ENCODE measurements at regions not wholly inside any gene's neighbourhood (a gene's known extent, or its start where the extent isn't known, plus 50 kb on each side); places are given as distances from the start of the nearest gene placed in this dataset.

- H3K4me2 ChIP-seq: no peak overlapping the region
- no peaks in the 10 kb centered on the region for H3K4me1 ChIP-seq (ENCODE audit: insufficient read depth)
- Mint-ChIP-seq H3K4me1 (peaks cover 6% of the 10 kb centered on the region; the same call in 2 of the 3 replicates), H3K27me3 (ENCODE audit: insufficient read depth, low read depth, poor library complexity) (no peaks in the 10 kb centered on the region), H3K27ac (no peak overlapping the region), H3K36me3 (ENCODE audit: low read depth) (no peaks in the 10 kb centered on the region), H3K4me3 (no peak overlapping the region), H3K9me3 (no peaks in the 10 kb centered on the region)
- no peaks in the 10 kb centered on the region for H3K79me2 ChIP-seq (replicated peaks; ENCODE audit: insufficient read depth)
- H3K27me3 ChIP-seq (ENCODE audit: insufficient read depth): no peaks in the 10 kb centered on the region
- no peaks in the 10 kb centered on the region for H3F3A ChIP-seq (replicated peaks; ENCODE audit: low read depth)
- no peak for TF ChIP-seq POLR2AphosphoS5 (IDR thresholded peaks at IDR 0.05; ENCODE audit: low read depth)
- H2AFZ ChIP-seq: no peak overlapping the region
- no peak overlapping the region for H3K4me3 ChIP-seq
- H4K20me1 ChIP-seq (replicated peaks; ENCODE audit: insufficient read depth): no peaks in the 10 kb centered on the region
- no peak for DNase-seq (ENCODE audit: low spot score)
- H3K36me3 ChIP-seq (ENCODE audit: insufficient read depth): no peaks in the 10 kb centered on the region
- ATAC-seq: no peak
- H3K27ac ChIP-seq (ENCODE audit: low read depth): no peak overlapping the region
- no peaks in the 10 kb centered on the region for H3K9me2 ChIP-seq (ENCODE audit: insufficient read depth)
These were observed 189.1 kb upstream of the PRSS1 start for GRCh38 chr7:142560166-142560565.

GRCh38 chr7:142557971-142558582 lies 191.2 kb upstream of the PRSS1 start:
- Histone ChIP-seq H2AFZ (no peak overlapping the region), H3K36me3 (ENCODE audit: insufficient read depth) (no peaks in the 10 kb centered on the region), H3K27me3 (ENCODE audit: insufficient read depth) (no peaks in the 10 kb centered on the region), H3F3A (replicated peaks; ENCODE audit: low read depth) (no peaks in the 10 kb centered on the region), H3K4me2 (no peak overlapping the region), H3K4me1 (ENCODE audit: insufficient read depth) (no peaks in the 10 kb centered on the region), H3K4me3 (no peak overlapping the region), H3K9me2 (ENCODE audit: insufficient read depth) (no peaks in the 10 kb centered on the region), H4K20me1 (replicated peaks; ENCODE audit: insufficient read depth) (no peaks in the 10 kb centered on the region), H3K27ac (ENCODE audit: low read depth) (no peak overlapping the region), H3K79me2 (replicated peaks; ENCODE audit: insufficient read depth) (no peaks in the 10 kb centered on the region)
- Mint-ChIP-seq H3K36me3 (ENCODE audit: low read depth) (no peaks in the 10 kb centered on the region), H3K9me3 (no peaks in the 10 kb centered on the region), H3K27me3 (ENCODE audit: insufficient read depth, low read depth, poor library complexity) (no peaks in the 10 kb centered on the region), H3K27ac (no peak overlapping the region), H3K4me3 (no peak overlapping the region), H3K4me1 (peaks cover 6% of the 10 kb centered on the region; the same call in 2 of the 3 replicates)
- TF ChIP-seq ZNF114 (CRISPR knock-in tag; IDR thresholded peaks at IDR 0.05) (no peak), CTCF (conservative IDR thresholded peaks at IDR 0.05; ENCODE audit: low read depth in 2 of 2) (peak; percentile 96 to 99)
- peak; percentile 84 for DNase-seq (ENCODE audit: low spot score)
- peak; percentile 96 for ATAC-seq

GRCh38 chr7:142556740-142557139 lies 192.5 kb upstream of the PRSS1 start:
- H3K4me1 Mint-ChIP-seq: peaks cover 6% of the 10 kb centered on the region; the same call in 2 of the 3 replicates
- Histone ChIP-seq H3K4me3 (no peak overlapping the region), H3K79me2 (replicated peaks; ENCODE audit: insufficient read depth) (no peaks in the 10 kb centered on the region), H3K4me2 (no peak overlapping the region), H3K4me1 (ENCODE audit: insufficient read depth) (no peaks in the 10 kb centered on the region), H4K20me1 (replicated peaks; ENCODE audit: insufficient read depth) (no peaks in the 10 kb centered on the region), H3K27ac (ENCODE audit: low read depth) (no peak overlapping the region), H3F3A (replicated peaks; ENCODE audit: low read depth) (no peaks in the 10 kb centered on the region), H3K27me3 (ENCODE audit: insufficient read depth) (no peaks in the 10 kb centered on the region), H3K9me2 (ENCODE audit: insufficient read depth) (no peaks in the 10 kb centered on the region), H2AFZ (no peak overlapping the region), H3K36me3 (ENCODE audit: insufficient read depth) (no peaks in the 10 kb centered on the region)
- H3K36me3 Mint-ChIP-seq (ENCODE audit: low read depth): no peaks in the 10 kb centered on the region
- peak overlapping the region; percentile 61; the same call in 1 of the 2 replicates for H3K27ac Mint-ChIP-seq
- ATAC-seq (peak; percentile 77), DNase-seq (ENCODE audit: low spot score) (peak; percentile 59)
- TF ChIP-seq NANOG (IDR thresholded peaks at IDR 0.05; ENCODE audit: borderline replicate concordance): no peak
- no peak for TF ChIP-seq REST (IDR thresholded peaks at IDR 0.05; ENCODE audit: unreplicated experiment)
- TF ChIP-seq CREB1 (CRISPR knock-in tag; IDR thresholded peaks at IDR 0.05; ENCODE audit: low read depth): no peak
- no peak for TF ChIP-seq JUNB (IDR thresholded peaks at IDR 0.05; ENCODE audit: unreplicated experiment)
- TF ChIP-seq ETS1 (IDR thresholded peaks at IDR 0.05): no peak
- no peak for TF ChIP-seq EZH2phosphoT487 (IDR thresholded peaks at IDR 0.05; ENCODE audit: unreplicated experiment)
- no peak for TF ChIP-seq STAT1 (IDR thresholded peaks at IDR 0.05; ENCODE audit: unreplicated experiment)
- no peak for TF ChIP-seq ZNF114 (CRISPR knock-in tag; IDR thresholded peaks at IDR 0.05)
- no peak for TF ChIP-seq CTCF (conservative IDR thresholded peaks at IDR 0.05; ENCODE audit: low read depth in 2 of 2)
- H3K4me3 Mint-ChIP-seq: no peak overlapping the region
- H3K9me3 Mint-ChIP-seq: no peaks in the 10 kb centered on the region
- no peaks in the 10 kb centered on the region for H3K27me3 Mint-ChIP-seq (ENCODE audit: insufficient read depth, low read depth, poor library complexity)

Measured in GM23338 (cell line).